Kidney (tissue), 13 donors: ENCODE measurements at regions not wholly inside any gene's neighbourhood (a gene's known extent, or its start where the extent isn't known, plus 50 kb on each side); places are given as distances from the start of the nearest gene placed in this dataset.

Experiments
- DNase-seq, 5 donors: peaks; one replicate each; pipeline ENCODE4 v3.0.0-alpha.2; 2013 to 2020
- FAIRE-seq: peaks from 2 replicates; lab custom pipeline; 2012; peaks lifted over from hg19 to GRCh38; lab: Jason Lieb, UNC
- H3K27ac ChIP-seq, 2 donors: one replicate each; pipeline ENCODE4 v1.7.0; 2013; ENCODE audit warnings: low read depth in 2 of 2, low read length in 2 of 2, inconsistent platforms in 1 of 2
- H3K27me3 ChIP-seq: one replicate; pipeline ENCODE4 v1.7.1; 2013; ENCODE audit warnings: low read length, inconsistent platforms; ENCODE audit not compliant: control insufficient read depth, insufficient read depth
- H3K36me3 ChIP-seq, 3 donors: one replicate each; pipeline versions ENCODE4 v1.7.0 to v1.7.1; 2013; ENCODE audit warnings: low read length in 3 of 3, control low read depth in 1 of 3, inconsistent platforms in 1 of 3; ENCODE audit not compliant: insufficient read depth in 3 of 3, control insufficient read depth in 2 of 3
- H3K4me1 ChIP-seq, 3 donors: one replicate each; pipeline versions ENCODE4 v1.7.0 to v1.7.1; 2013; ENCODE audit warnings: low read length in 3 of 3, inconsistent platforms in 1 of 3, low read depth in 1 of 3; ENCODE audit not compliant: control insufficient read depth in 2 of 3, insufficient read depth in 2 of 3
- H3K4me3 ChIP-seq, 3 donors: one replicate each; pipeline versions ENCODE4 v1.7.0 to v1.8.1; 2013; ENCODE audit warnings: low read length in 3 of 3, control low read depth in 1 of 3, inconsistent platforms in 1 of 3
- H3K9ac ChIP-seq, 3 donors: one replicate each; pipeline versions ENCODE4 v1.7.0 to v1.7.1; 2013; ENCODE audit warnings: low read length in 3 of 3, control low read depth in 1 of 3, inconsistent platforms in 1 of 3
- H3K9me3 ChIP-seq, 3 donors: one replicate each; pipeline versions ENCODE4 v1.7.0 to v1.7.1; 2013; ENCODE audit warnings: low read length in 3 of 3, control low read depth in 1 of 3, inconsistent platforms in 1 of 3; ENCODE audit not compliant: control insufficient read depth in 2 of 3, insufficient read depth in 1 of 3
- intact Hi-C: fragments of 100-400 bp; cut with DNase I; formaldehyde crosslinking; loops from one replicate; pipeline ENCODE4 v1.11.1; 2022
- TF ChIP-seq, protein P1 (sequence below): IDR thresholded peaks from 3 replicates; pipeline ENCODE4 v1.5.1; 2012; ENCODE audit warnings: mild to moderate bottlenecking, moderate library complexity, borderline replicate concordance; ENCODE audit not compliant: insufficient read depth; ENCODE audit errors: extremely low read depth
- donor health status: control.
- donor health status: control.
- donor health status: control.
- donor health status: control.
- donor health status: control.
- donor health status: DM: yes; HTN: yes; CAD: no.
- donor health status: Normal renal cell carcinoma (clear cell type).

DNA sequence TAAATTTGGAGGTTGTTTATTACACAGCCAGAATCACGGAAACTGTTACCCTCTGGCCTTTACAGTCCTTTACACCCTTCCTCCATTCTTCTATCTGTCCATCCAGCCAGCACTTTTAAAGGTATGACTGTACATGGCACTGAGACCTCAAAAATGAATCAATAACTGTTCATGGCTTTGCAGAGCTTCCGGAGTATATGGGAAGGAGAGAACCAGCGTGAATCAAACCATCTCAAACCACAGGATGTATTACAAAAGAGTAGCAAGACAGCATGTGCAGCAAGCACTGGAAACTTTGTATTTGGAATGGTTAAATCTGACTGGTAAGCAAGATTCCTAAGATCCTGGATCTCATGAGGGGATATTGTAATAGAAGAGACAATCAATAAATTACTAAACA is 228.5 kb upstream of the CASK start:
- intact Hi-C loops: no loop called here
- H3K27ac ChIP-seq: no peak overlapping the region
- no peaks in the 10 kb centered on the region for H3K4me1 ChIP-seq
- H3K27me3 ChIP-seq: no peaks in the 10 kb centered on the region
- DNase-seq: no peak
- H3K36me3 ChIP-seq: no peaks in the 10 kb centered on the region
- H3K9me3 ChIP-seq: no peaks in the 10 kb centered on the region
- FAIRE-seq: no peak
- no peak overlapping the region for H3K9ac ChIP-seq
- TF ChIP-seq, protein P1, sequence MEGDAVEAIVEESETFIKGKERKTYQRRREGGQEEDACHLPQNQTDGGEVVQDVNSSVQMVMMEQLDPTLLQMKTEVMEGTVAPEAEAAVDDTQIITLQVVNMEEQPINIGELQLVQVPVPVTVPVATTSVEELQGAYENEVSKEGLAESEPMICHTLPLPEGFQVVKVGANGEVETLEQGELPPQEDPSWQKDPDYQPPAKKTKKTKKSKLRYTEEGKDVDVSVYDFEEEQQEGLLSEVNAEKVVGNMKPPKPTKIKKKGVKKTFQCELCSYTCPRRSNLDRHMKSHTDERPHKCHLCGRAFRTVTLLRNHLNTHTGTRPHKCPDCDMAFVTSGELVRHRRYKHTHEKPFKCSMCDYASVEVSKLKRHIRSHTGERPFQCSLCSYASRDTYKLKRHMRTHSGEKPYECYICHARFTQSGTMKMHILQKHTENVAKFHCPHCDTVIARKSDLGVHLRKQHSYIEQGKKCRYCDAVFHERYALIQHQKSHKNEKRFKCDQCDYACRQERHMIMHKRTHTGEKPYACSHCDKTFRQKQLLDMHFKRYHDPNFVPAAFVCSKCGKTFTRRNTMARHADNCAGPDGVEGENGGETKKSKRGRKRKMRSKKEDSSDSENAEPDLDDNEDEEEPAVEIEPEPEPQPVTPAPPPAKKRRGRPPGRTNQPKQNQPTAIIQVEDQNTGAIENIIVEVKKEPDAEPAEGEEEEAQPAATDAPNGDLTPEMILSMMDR: no peak
- no peak overlapping the region for H3K4me3 ChIP-seq

DNA sequence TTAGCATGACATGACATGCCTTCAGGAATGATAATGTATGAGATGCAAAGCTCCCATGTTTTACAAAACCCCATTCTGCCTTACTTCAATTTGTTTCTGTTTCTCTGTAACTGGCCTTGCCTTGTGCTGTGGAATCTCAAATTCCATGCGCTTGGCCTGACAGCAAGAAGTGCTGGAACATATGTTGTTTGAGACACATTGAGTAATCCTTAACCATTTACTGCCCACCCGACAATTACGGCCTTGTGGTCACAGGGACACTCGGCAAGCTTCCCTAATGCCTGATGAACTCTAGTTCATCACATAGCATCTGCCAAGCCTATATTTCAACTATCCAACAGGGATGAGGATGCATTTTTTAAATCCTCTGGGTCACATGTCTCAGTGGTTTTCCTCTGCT is 226.4 kb upstream of the CASK start:
- intact Hi-C loops: no loop called here
- Histone ChIP-seq H3K4me3 (no peak overlapping the region), H3K36me3 (no peaks in the 10 kb centered on the region), H3K9me3 (no peaks in the 10 kb centered on the region), H3K4me1 (no peaks in the 10 kb centered on the region), H3K27ac (no peak overlapping the region), H3K27me3 (no peaks in the 10 kb centered on the region), H3K9ac (no peak overlapping the region)
- peak in 1 of 5 donors; percentile 15 for DNase-seq
- TF ChIP-seq, protein P1: no peak
- FAIRE-seq: no peak

DNA sequence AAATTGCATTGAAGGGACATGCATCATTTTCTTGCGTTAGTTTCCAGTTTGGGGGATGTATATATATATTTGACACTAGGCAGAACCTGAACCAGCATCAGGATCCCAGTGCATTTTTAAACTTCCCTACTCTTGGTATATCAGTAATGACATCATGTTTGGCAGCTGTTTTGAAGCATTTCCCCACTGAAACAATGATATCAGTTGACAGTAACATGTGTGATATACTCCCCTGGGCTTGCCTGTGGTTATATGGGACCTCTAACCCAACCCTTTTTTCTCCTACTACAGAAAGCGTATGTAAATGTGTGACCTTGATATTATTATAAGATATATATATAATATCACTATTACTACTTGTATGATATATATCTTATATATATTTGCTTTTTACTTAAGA is 225.9 kb upstream of the CASK start:
- no peak for DNase-seq

More for the DNA sequence above, 225.9 kb upstream of the CASK start:
- no peak overlapping the region for H3K4me3 ChIP-seq
- no peaks in the 10 kb centered on the region for H3K27me3 ChIP-seq
- H3K4me1 ChIP-seq: no peaks in the 10 kb centered on the region
- no peak overlapping the region for H3K9ac ChIP-seq
- no peaks in the 10 kb centered on the region for H3K9me3 ChIP-seq
- FAIRE-seq: peak; percentile 76
- no peaks in the 10 kb centered on the region for H3K36me3 ChIP-seq
- no peak overlapping the region for H3K27ac ChIP-seq
- TF ChIP-seq, protein P1: no peak
- intact Hi-C loops: no loop called here
